Midbrain (tissue), 1 donor: ENCODE measurements at regions not wholly inside any gene's neighbourhood (a gene's known extent, or its start where the extent isn't known, plus 50 kb on each side); places are given as distances from the start of the nearest gene placed in this dataset.
"Not testable (repeated sequence)": the region's sequence is repeated elsewhere in the genome, so short reads cannot be mapped to it uniquely, and the experiment has no call there.

Experiments
- DNase-seq: peaks from one replicate; lab custom pipeline; 2025; lab: John Stamatoyannopoulos, UW

DNA sequence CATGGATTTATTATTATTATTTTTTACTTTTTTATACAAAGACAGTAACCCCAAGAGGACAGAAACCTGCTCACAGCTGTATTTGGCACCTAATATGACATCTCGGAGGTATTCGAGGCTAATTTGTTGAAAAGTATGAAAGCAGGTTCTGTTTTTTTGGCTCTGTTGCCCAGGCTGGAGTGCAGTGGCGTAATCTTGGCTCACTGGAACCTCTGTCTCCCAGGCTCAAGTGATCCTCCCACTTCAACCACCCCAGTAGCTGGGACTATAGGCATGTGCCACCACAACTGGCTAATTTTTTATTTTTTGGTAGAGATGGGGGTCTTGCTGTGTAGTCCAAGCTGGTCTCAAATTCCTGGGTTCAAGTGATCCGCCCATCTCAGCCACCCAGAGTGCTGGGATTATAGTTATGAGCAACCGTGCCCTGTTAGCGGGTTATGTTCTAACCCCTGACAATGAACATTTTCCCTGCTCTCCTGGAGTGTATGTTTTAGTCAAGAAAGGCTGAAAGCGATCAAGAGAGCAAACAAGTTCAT is 53.7 kb upstream of the ZNF217 start:
- DNase-seq = no peak

DNA sequence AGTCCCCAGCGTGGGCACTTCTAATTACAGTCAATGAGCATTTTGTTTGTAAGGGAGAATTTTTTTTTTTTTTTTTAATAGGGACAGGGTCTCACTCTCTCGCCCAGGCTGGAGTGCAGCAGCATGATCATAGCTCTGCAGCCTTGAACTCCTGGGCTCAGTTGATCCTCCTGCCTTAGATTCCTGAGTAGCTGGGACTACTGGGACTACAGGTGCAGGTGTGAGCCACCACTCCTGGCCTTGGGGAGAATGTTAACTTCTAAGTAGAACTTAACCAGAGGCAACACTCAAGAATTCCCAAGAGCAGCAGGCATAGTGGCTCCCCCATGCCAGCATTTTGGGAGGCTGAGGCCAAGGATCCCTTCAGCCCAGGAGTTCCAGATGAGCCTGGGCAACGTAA is 52.9 kb upstream of the ZNF217 start:
- no peak for DNase-seq

DNA sequence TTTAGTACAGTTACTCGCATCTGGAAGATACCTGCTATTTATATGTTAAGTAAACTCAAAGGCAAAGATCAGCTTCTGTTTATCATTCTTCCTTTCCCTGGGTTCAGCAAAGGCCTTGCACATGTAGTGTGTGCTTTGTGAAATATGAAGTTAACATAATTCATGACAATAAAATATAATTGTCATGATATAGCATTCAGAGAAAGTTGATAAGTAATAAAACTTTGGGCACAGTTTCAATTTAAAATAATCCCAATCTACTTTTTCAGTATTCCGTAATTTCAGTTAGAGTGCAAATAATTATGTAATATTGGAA is 51.9 kb upstream of the ZNF217 start:
- DNase-seq = no peak

DNA sequence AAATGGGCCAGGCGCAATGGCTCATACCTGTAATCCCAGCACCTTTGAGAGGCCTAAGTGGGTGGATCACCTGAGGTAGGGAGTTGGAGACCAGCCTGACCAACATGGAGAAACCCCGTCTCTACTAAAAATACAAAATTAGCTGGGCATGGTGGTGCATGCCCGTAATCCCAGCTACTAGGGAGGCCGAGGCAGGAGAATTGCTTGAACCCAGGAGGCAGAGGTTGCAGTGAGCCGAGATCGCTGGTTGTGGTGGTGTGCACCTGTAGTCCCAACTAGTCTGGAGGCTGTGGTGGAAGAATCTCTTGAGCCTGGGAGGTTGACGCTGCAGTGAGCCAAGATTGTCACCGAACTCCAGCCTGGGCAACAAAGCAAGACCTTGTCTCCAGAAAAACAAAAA is 50.5 kb upstream of the ZNF217 start:
- DNase-seq = not testable (repeated sequence)
